Esophagus squamous epithelium (tissue), 5 donors: ENCODE measurements at regions not wholly inside any gene's neighbourhood (a gene's known extent, or its start where the extent isn't known, plus 50 kb on each side); places are given as distances from the start of the nearest gene placed in this dataset.

Experiments
- DNase-seq: peaks from one replicate; lab custom pipeline; 2025; lab: John Stamatoyannopoulos, UW
- H3K27ac ChIP-seq, 4 donors: fragments of 200-600 bp; sonication (generic); one replicate each; pipeline ENCODE4 v1.5.1; 2016 to 2019; ENCODE audit warnings: mild to moderate bottlenecking in 1 of 4
- H3K27me3 ChIP-seq, 4 donors: fragments of 200-600 bp; sonication (generic); 1 replicate in 3 of 4; 2 replicates in 1 of 4; pipeline versions ENCODE4 v1.5.1 to v1.6.0; 2017 to 2021; ENCODE audit warnings: antibody characterized with exemption in 1 of 4
- H3K36me3 ChIP-seq, 3 donors: fragments of 200-600 bp; sonication (generic); one replicate each; pipeline ENCODE4 v1.5.1; 2016 to 2019
- H3K4me1 ChIP-seq, 3 donors: fragments of 200-600 bp; sonication (generic); one replicate each; pipeline ENCODE4 v1.5.1; 2017 to 2019
- H3K4me3 ChIP-seq, 4 donors: fragments of 200-600 bp; sonication (generic); 1 replicate in 3 of 4; 2 replicates in 1 of 4; pipeline ENCODE4 v1.5.1; 2016 to 2019; ENCODE audit warnings: mild to moderate bottlenecking in 2 of 4, moderate library complexity in 1 of 4
- H3K9me3 ChIP-seq, 3 donors: fragments of 200-600 bp; sonication (generic); one replicate each; pipeline ENCODE4 v1.5.1; 2016 to 2019
- CTCF ChIP-seq, 6 experiments: fragments of 450-650 bp in 4 of 6; fragments of 200-600 bp in 2 of 6; sonication (generic) in 2 of 6; IDR thresholded peaks; one replicate each; pipeline ENCODE4 v1.5.1; 2016 to 2019; ENCODE audit warnings: antibody characterized with exemption in 6 of 6, mild to moderate bottlenecking in 4 of 6, moderate library complexity in 4 of 6
- POLR2A ChIP-seq, 4 donors: fragments of 450-650 bp; IDR thresholded peaks; one replicate each; pipeline ENCODE4 v1.6.1; 2017; ENCODE audit warnings: antibody characterized with exemption in 4 of 4, mild to moderate bottlenecking in 4 of 4, moderate library complexity in 3 of 4
- WGBS, 2 donors: methylation state at CpG; one replicate each; pipeline ENCODE4 v1.1.5; 2018; 5-methylcytosine and 5-hydroxymethylcytosine counted together
- intact Hi-C: fragments of 100-400 bp; cut with DNase I; formaldehyde crosslinking; loops from one replicate; pipeline ENCODE4 v1.15.0; 2022
- donor health status: DM: yes; HTN: yes; CAD: no.

- no peak for TF ChIP-seq CTCF (IDR thresholded peaks at IDR 0.05)
- no peak for TF ChIP-seq POLR2A (IDR thresholded peaks at IDR 0.05)
- peaks cover 0 to 19% (median 5%) of the 10 kb centered on the region in 3 donors for H3K4me1 ChIP-seq
- H3K27ac ChIP-seq, result no peak overlapping the region
- H3K9me3 ChIP-seq, result no peaks in the 10 kb centered on the region
- H3K27me3 ChIP-seq, result no peaks in the 10 kb centered on the region
- no peak for DNase-seq
- 92 to 96% methylated on average over 1 of the region's 1 CpG for WGBS, 2 donors
- no peaks in the 10 kb centered on the region for H3K36me3 ChIP-seq
- intact Hi-C loops, result no loop called here
- H3K4me3 ChIP-seq, result no peak overlapping the region
Observed at GRCh38 chr4:31189938-31190337, 469.8 kb downstream of the PCDH7 start.

GRCh38 chr4:31190671-31191070 is 470.5 kb downstream of the PCDH7 start:
- no peaks in the 10 kb centered on the region for H3K36me3 ChIP-seq
- intact Hi-C loops, result no loop called here
- peaks cover 0 to 21% (median 5%) of the 10 kb centered on the region in 3 donors for H3K4me1 ChIP-seq
- no peak for TF ChIP-seq POLR2A (IDR thresholded peaks at IDR 0.05)
- TF ChIP-seq CTCF (IDR thresholded peaks at IDR 0.05), result no peak
- H3K4me3 ChIP-seq, result no peak overlapping the region
- no peak overlapping the region for H3K27ac ChIP-seq
- DNase-seq, result no peak
- no peaks in the 10 kb centered on the region for H3K9me3 ChIP-seq
- no peaks in the 10 kb centered on the region for H3K27me3 ChIP-seq

GRCh38 chr4:31192341-31192740 is 472.2 kb downstream of the PCDH7 start:
- Histone ChIP-seq H3K27me3 (no peaks in the 10 kb centered on the region), H3K9me3 (no peaks in the 10 kb centered on the region), H3K4me1 (peaks cover 0 to 21% (median 5%) of the 10 kb centered on the region in 3 donors), H3K27ac (no peak overlapping the region), H3K36me3 (no peaks in the 10 kb centered on the region), H3K4me3 (no peak overlapping the region)
- TF ChIP-seq CTCF (IDR thresholded peaks at IDR 0.05) (no peak), POLR2A (IDR thresholded peaks at IDR 0.05) (no peak)
- 76 to 80% methylated on average over 2 of the region's 2 CpGs for WGBS, 2 donors
- DNase-seq, result no peak
- intact Hi-C loops, result no loop called here

- no peak for DNase-seq
- no peak for TF ChIP-seq CTCF (IDR thresholded peaks at IDR 0.05)
- no peak for TF ChIP-seq POLR2A (IDR thresholded peaks at IDR 0.05)
- WGBS, 2 donors, result 30 to 31% methylated on average over 1 of the region's 1 CpG
- H3K27me3 ChIP-seq, result no peaks in the 10 kb centered on the region
- H3K4me3 ChIP-seq, result no peak overlapping the region
- H3K4me1 ChIP-seq, result peaks cover 0 to 21% (median 5%) of the 10 kb centered on the region in 3 donors
- H3K36me3 ChIP-seq, result no peaks in the 10 kb centered on the region
- intact Hi-C loops, result no loop called here
- no peak overlapping the region for H3K27ac ChIP-seq
- H3K9me3 ChIP-seq, result peaks cover 0 to 3% (median 0%) of the 10 kb centered on the region in 3 donors
Observed at GRCh38 chr4:31193521-31193920, 473.4 kb downstream of the PCDH7 start.

GRCh38 chr4:31194823-31195222 is 474.7 kb downstream of the PCDH7 start:
- Histone ChIP-seq H3K27ac (no peak overlapping the region), H3K4me3 (no peak overlapping the region), H3K4me1 (peaks cover 0 to 21% (median 5%) of the 10 kb centered on the region in 3 donors), H3K9me3 (peaks cover 0 to 10% (median 0%) of the 10 kb centered on the region in 3 donors), H3K36me3 (no peaks in the 10 kb centered on the region), H3K27me3 (no peaks in the 10 kb centered on the region)
- DNase-seq, result no peak
- no peak for TF ChIP-seq POLR2A (IDR thresholded peaks at IDR 0.05)
- no peak for TF ChIP-seq CTCF (IDR thresholded peaks at IDR 0.05)
- intact Hi-C loops, result no loop called here
- WGBS, 2 donors, result 17 to 21% methylated on average over 3 of the region's 3 CpGs
